Tibial nerve (tissue), 3 donors: ENCODE measurements at regions not wholly inside any gene's neighbourhood (a gene's known extent, or its start where the extent isn't known, plus 50 kb on each side); places are given as distances from the start of the nearest gene placed in this dataset.

ENCODE experiments used
- CTCF ChIP-seq, 5 experiments: fragments of 200-600 bp in 3 of 5; fragments of 450-650 bp in 2 of 5; sonication (generic) in 3 of 5; IDR thresholded peaks; one replicate each; pipeline ENCODE4 v1.5.1; 2016 to 2019; ENCODE audit warnings: antibody characterized with exemption in 5 of 5, mild to moderate bottlenecking in 3 of 5, moderate library complexity in 2 of 5
- POLR2A ChIP-seq, 2 donors: fragments of 450-650 bp; IDR thresholded peaks; one replicate each; pipeline ENCODE4 v1.6.1; 2017; ENCODE audit warnings: antibody characterized with exemption in 2 of 2, mild to moderate bottlenecking in 2 of 2, moderate library complexity in 2 of 2

GRCh38 chr2:133988316-133988891 lies 265.5 kb upstream of the MGAT5 start:
- TF ChIP-seq CTCF (IDR thresholded peaks at IDR 0.05) (no peak), POLR2A (IDR thresholded peaks at IDR 0.05) (no peak)
